CD1c-positive myeloid dendritic cell (primary cell): ENCODE measurements at regions not wholly inside any gene's neighbourhood (a gene's known extent, or its start where the extent isn't known, plus 50 kb on each side); places are given as distances from the start of the nearest gene placed in this dataset.
"Not testable (repeated sequence)": the region's sequence is repeated elsewhere in the genome, so short reads cannot be mapped to it uniquely, and the experiment has no call there.

Experiments used
- DNase-seq: peaks from one replicate; pipeline ENCODE4 v3.0.0-alpha.2; 2016; ENCODE audit errors: extremely low spot score

DNA sequence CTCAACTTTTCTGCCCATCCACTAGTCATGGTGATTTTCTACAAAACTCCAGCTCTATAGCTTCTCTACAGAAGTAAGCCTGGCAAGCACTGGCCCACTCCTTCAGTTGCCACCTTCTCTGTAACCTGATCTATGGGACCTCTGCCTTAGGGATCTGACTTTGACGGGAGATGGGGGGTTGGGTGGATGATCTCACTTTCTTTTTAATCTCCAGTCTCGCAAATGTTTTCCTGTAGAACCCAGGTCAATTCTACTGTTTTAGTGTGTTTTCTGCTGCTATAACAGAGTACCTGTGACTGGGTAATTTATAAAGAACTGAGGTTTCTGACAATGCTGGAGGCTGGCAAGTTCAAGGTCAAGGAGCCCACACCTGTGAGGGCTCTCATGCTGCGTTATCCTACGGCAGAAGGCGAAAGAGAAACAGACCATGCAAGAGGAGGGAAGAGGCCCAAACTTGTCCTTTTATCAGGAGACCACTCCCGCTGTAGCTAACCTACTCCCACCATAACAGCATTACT, 189.9 kb upstream of the THRB start:
- no peak for DNase-seq

DNA sequence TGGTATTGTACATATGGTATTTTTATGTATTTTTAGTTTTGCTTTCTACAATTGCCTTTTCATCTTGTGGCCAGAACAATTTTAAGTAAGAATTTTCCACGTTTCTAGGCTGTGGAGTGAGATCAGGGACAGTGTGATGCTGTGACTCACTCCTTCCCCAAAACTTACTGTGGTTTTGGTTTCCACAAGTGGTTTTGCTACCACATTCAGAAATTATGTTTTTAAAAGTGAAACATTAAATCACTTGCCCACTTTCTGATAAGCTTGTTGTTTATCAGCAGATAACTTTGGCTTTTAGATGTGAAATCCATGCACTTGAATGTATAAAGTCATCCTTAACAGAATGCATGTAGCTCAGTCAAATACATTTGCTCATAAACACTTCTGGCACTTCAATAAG, 192.2 kb upstream of the THRB start:
- no peak for DNase-seq

DNA sequence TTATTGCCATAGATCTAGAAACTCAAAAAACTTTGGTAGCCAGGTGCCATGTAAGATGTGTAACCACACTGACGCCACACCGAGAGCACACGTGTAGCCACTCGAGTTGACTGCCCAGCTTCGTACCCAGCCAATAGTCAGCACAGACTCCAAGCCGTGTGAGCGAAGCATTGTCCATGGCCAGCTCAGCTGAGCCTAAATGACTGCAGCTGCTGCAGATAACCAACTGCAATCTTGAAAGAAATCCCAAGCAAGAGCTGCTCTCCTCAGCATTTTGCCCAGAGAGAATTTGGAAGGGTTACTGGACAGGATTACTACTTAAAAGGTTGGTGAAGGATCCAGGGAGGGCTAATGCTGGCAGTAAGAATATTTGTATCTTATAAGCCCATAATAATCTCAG, 193.0 kb upstream of the THRB start:
- no peak for DNase-seq

DNA sequence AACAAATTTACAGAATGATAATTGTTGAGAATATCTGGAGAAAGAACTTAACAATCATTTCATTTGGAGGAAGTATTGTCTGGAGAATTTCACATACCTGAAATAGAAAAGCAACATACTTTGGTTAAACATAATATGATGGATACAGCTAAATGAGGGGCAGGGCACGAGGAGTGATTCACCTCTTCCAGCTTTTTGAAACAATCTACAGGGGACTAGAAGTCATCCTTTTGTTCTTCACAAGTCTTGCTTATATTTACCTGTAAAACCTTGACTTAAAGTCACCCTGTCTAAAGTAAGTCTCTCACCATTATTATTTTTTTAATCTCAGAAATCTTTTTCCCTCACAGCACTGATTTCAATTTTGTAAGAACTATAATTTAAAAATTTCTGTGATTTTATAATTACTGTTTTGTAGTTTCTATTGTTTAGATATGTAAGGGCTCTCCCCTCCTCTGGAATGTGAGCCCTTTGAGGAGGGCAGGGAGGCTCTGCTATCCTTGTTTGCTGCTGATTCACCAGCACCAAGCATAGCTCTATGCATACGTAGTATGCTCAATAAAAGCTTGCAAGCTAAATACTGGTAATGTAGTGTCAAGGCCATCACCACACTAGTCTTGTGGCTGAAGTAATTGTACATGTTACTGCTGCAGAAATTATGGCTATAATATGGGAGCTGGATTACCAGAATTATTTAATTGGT, 193.9 kb upstream of the THRB start:
- DNase-seq = no peak

DNA sequence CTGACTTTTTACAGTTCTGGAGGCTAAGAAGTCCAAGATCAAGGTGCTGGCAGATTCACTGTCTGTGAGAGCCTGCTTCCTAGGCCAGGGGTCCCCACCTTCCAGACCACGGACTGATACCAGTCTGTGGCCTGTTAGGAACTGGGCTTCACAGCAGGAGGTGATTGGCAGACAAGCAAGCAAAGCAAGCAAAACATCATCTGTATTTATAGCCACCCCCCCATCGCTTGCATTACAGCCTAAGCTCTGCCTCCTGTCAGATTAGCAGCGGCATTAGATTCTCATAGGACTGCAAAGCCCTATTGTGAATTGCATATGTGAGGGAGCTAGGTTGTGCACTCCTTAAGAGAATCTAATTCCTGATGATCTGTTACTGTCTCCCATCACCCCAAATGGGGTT, 194.7 kb upstream of the THRB start:
- DNase-seq = no peak

DNA sequence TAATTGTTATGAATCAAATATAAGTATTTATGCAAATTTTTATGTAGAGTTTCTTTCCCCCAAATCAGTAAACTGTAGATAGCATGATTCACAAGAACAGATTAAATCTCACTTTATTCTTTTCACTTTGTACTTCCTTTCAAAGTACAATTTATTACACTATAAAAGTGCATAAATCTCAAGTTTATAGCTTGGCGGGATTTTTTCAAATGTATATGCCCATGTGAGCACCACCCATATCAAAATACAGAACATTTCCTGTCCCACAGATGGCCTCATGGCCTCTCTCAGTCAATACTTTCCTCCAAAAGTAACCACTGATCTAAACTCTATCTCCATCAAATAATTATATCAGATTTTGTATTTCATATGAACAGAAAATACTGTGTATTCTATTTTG, 196.1 kb upstream of the THRB start:
- no peak for DNase-seq

DNA sequence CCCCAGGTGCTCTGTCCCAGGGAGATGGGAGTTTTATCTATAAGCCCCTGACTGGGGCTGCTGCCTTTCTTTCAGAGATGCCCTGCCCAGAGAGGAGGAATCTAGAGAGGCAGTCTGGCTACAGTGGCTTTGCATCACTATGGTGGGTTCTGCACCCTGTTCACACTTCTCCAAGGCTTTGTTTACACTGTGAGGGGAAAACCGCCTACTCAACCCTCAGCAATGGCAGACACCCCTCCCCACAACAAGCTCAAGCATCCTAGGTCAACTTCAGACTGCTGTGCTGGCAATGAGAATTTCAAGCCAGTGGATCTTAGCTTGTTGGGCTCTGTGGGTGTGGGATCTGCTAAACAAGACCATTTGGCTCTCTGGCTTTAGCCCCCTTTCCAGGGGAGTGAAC, 204.4 kb upstream of the THRB start:
- DNase-seq = not testable (repeated sequence)

DNA sequence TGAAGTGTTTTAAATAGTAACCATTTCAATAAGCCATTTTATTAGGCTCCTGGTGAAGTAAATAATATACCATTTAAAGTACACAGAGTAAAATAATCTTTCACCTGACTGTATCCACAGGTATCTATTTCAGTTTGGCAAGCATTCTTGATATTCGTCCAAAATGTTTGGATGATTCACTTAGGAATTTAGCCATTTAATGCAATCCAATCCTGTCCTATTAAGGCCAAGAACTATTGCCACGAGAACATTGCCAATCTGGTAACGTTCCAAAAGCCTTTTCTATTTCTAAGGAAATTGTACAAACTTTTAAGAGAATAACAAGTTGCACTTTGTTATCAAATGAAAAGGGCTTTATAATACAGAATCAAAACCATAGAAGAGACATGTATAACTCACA, 209.8 kb upstream of the THRB start:
- DNase-seq = no peak

DNA sequence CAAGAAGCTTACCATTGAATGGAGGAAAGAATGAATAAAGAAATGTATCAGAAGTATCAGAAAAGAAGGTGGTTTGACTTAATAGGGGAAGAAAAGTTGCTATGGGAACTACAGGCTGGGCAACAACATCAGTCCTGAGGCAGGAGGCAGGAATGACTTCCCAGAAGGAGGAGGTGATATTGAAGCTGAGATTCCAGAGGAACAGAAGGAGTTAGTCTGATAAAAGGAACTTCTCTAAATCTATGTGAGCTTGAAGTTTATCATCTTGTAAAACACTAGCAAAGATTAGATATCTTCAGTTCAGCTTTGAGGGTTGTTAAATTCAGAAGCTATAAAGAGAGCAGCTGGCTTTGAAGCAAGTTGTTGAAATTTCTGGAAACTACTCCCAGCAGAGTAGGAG, 213.3 kb upstream of the THRB start:
- no peak for DNase-seq

DNA sequence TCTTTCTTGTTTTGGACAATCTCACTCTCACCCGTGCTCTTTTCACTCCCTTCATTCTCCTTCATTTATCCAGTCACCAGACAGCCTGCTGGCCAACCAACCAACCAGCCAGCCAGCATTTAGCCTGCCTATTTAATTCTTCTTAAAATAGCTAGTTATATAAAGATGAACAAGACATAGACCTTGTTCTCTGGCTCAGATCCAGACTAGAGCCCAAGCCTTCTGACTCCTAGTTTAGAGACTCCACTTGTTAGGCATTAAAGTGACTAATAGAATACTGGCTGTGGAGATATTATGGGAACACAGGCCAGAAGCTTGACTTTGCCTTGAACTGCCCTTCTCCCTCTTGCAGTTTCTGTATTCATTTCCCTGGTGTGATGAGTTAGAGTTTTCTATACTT, 215.3 kb upstream of the THRB start:
- DNase-seq = no peak

DNA sequence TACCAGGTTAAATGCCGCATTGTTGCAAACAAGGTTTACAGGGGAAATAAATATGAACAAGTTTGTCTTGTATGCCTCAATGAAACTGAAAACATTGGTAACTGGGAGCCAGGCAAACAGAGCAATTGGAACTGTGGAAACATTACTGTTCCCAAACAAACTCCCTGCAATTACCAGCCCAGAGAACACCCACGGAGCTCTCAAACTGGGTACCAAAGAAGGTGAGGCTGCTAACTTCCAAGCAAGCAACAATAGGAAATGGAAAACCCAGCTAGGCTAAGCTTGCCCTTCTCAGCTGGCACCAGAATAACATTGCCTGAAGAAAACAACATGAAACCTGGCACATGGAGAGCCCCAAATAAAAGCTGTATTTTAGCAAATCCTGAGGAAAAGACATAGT, 218.9 kb upstream of the THRB start:
- DNase-seq = no peak

DNA sequence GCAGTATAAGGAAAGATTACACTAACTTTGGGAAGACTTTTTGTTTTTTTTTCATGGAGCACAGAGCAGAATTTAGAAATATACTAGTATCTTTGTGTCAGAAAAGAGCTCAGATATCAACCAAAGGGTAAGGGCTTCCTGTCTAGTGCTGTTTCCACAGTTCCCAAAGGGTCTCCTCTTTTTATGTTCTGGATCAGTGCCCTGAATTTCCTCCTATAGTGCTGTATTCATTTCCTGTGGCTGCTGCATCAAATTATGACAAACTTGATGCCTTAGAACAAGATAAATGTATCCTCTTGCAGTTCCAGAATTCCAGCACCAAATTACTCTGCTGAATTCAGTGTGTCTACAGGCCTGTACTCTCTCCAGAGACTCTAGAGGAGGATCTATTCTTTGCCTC, 219.8 kb upstream of the THRB start:
- DNase-seq = no peak

DNA sequence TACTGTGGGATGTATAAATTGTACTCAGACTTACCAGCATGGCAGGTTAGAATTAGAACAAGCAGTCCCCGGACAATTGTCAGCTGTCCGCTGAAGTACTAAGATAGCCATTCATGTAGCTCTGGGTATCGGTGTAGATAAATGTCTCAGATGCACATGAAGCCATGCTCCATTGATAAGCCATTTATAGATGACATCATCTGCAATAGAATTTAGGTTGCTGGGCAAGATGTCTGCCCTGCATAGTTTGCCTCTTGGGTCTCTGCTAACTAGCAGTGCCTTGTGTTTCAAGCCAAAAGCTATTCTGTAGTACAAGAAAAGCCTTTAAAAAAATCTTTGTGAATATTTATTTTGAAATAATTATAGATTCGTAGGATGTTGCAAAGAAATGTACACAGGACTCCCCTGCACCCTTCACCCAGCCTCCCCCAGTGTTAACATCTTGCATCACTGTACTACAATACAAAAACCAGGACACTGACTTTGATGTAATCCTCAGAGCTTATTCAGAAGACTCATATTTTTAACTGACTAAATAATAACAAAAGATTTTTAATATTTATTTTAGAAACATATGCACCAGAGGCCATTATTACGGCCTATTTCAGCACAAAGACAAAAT, 220.6 kb upstream of the THRB start:
- DNase-seq = no peak

DNA sequence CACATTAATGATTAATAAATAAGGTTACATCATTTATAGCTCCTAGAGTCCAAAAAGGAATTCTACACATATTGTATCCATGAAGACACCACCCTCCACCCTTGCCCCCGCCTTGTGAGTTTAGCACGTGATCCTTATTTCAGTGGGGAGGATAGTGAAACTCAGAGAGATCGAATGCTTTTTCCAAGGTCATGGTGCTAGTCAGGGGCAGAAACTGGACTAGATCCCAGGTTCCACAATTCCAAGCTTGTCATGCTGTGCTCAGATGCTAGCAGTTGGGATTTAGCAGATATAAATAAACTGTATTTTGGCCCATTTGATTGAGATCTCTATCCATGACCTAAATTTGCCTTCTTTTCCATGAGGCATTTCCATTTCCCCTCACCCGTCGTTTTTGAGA, 227.4 kb upstream of the THRB start:
- DNase-seq = no peak

DNA sequence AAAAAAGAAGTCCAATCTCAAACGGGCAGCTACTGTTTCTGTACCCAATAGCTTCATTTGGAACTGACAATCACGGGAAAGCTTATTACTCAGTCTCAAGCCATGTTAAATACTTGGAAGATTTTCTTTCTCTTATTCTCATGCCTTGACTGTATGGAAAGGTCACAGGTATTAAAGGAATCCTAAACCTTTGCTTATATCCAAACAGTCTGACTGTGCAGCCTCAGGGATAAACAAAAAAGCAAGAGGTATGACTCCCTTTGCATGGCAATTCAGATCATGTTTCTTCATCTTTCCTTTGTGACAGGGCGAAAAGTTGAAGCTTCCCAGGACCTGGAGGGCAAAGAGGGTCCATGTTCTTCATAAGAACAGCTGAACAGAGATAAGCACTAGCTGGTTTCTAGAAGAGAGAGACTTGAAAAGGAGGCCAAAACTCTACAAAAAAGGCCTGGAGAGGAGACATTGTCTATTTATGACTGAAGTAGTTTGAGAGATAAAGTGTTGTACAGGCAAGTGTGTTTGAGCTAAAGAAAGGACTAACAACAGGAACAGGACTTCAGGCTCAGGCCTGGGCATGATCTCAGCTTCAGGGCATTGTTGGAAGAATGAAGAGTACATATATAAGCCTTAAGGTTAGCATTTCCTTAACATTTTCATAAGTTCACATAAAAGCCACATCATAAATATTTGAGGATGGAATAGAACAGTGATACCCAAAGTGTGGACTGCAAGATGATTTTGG, 231.0 kb upstream of the THRB start:
- no peak for DNase-seq

DNA sequence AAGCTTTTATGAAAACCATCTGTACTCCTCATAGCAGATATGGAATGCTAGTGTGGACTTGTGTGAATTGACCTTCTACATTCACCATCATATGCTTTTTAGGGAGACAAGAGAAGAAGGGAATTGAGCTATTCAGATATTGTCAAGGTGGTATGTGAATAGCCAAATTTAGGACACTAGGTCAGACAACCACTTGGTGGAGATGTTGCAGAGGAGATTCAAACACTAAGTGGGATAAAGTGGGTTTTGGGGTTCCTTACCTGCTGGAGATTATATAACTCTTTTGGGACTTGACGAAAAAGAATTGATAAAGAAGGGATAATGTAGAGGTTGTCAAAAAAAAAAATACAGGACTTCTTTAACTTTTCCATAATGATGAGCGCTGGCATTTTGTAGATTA, 231.8 kb upstream of the THRB start:
- DNase-seq = no peak

DNA sequence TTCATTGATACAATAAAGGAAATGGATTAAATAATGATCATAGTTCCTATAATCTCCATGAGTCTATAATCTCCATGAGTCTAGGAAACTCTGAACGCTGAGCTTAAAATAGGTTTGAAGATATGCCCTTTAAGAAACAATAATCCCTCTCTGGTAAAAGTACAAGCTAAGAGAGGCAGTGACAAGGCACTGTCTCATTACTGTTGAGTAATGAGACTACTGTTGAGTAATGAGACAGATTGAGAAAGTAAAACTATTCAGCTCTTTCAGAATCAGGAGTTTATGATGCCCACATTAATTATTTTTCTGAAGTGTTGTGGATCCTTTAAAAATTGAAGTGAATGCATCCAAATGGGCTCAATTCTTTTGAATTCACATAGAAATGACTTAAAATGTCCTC, 235.5 kb upstream of the THRB start:
- DNase-seq = no peak

DNA sequence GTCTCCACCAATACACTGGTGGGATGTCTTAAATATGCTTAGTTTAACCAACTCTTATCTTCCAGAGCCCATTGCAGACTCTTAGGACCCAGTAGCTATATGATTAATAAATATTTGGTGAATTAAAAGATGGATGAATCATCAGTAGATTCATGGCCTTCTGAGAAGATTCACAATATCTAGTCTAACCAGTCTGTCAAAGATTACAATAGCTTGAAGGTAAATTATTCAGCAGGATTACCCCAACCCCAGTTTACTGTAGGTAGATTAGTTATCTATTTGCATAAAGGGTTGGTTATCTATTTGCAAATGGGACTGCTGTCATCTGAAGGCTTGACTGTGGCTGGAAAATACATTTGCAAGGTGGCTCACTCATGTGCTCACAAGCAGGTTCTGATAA, 239.4 kb upstream of the THRB start:
- no peak for DNase-seq

DNA sequence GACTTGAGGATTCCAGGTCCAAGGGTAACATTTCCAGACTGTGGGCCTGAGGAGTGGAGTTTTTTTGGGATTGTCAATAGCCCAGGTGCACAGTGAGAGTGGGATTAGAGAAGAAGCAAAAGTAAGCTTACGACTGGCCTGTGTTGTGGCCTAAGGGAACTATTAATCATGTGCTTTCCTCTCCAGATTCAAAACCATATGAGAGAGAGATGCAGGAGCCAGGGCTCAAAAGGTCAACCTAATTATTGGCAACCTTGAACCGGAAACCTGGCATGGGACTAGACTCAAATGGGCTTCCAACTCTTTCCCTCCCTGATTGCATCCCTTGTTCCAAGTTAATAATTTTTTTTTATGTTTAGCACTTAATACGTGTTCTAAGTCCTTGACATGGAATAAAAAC, 242.1 kb upstream of the THRB start:
- DNase-seq = no peak

DNA sequence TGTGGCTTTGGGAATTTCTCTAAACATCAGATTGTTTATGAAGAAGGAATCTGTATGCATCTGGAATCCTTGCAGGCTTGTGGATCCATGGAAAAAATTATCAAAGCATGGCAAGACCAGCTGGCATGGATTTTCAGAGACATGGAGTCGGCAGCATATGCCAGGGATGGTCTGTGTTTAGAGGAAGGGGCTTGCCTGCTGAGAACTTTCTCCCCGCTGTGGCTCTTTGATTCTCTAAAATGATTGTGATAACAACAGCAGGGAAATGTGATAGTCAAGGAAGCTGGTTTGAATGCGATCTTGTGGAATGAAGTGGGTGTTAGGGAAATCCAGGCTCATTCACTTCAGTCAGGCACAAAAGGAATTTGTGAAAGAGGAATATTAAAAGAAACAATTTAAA, 245.7 kb upstream of the THRB start:
- no peak for DNase-seq

DNA sequence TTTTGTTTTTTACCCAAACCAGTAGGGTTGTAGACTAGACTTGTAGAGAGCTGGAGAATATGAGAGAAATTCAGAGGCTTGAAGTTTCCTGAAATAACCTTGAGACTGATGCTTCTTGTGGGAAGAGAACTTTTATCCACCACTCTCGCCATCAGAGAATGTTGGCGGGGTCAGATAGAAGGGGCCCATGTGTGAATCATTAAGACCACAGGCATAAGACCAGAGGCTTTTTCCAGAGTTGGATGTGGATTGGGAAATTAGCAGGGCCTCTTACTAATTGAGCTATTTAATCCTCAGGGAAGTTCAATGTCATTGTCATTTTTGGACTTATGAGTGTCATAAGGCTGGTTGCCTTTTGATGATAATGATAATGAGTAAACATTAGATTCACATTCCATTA, 246.9 kb upstream of the THRB start:
- no peak for DNase-seq

DNA sequence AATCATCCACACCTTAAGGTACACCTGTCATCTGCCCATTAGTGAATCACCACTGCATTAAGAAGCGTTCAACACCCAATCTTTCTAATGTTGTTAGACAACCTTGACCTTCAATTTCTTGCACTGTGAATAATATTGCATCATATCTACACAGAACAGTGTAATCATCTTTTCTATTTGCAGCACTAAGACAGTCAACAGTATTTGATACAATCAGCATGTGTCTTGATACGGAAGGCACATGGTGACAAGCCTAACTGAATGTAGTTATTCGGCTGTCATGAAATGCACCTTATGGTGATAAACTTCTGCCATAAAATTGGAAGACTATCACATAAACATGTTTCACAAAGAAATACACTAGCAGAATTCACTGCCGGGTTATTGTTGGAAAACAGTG, 253.9 kb upstream of the THRB start:
- DNase-seq = no peak

DNA sequence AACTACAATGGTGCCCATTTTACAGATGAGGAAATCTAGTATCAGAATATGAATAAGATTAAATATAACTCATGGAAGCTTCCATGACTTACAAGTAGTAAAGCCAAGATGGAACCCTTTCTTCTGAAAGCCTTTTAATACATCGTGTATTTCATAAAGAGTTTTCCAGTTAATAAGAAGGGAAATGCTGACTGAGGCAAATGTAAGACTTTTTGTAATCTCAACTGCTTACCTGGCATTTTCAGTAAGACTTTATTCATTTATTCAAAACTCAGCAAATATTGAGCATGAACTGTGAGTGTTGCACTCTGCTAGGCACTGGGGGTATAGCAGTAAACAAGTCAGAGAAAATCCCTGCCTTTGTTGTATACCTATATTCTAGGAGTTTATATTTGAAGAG, 256.4 kb upstream of the THRB start:
- no peak for DNase-seq
